ENCODE measurements at regions not wholly inside any gene's neighbourhood (a gene's known extent, or its start where the extent isn't known, plus 50 kb on each side); places are given as distances from the start of the nearest gene placed in this dataset.

- TF ChIP-seq CTCF (IDR thresholded peaks at IDR 0.05) (no peak), POLR2A (IDR thresholded peaks at IDR 0.05) (no peak)
Observed at GRCh38 chr2:125095826-125096225, 1070.7 kb downstream of the CNTNAP5 start.

Measured in lower leg skin (tissue), 3 donors.